H9 (cell line): ENCODE measurements at regions not wholly inside any gene's neighbourhood (a gene's known extent, or its start where the extent isn't known, plus 50 kb on each side); places are given as distances from the start of the nearest gene placed in this dataset.
"Not testable (repeated sequence)": the region's sequence is repeated elsewhere in the genome, so short reads cannot be mapped to it uniquely, and the experiment has no call there.

ENCODE experiments used
- DNase-seq: peaks from one replicate; pipeline ENCODE4 v3.0.0-alpha.2; 2017
- H2AFZ ChIP-seq: one replicate; pipeline ENCODE4 v1.6.1; 2013; ENCODE audit warnings: mild to moderate bottlenecking, low read length, control low read depth, moderate library complexity
- H2AK5ac ChIP-seq: 2 replicates; pipeline ENCODE4 v1.6.1; 2013; ENCODE audit warnings: low read length, control low read depth, mixed read lengths; ENCODE audit not compliant: insufficient read length
- H2BK120ac ChIP-seq: one replicate; pipeline ENCODE4 v1.6.1; 2013; ENCODE audit warnings: low read depth, mild to moderate bottlenecking, low read length, control low read depth, inconsistent platforms; ENCODE audit not compliant: poor library complexity, severe bottlenecking
- H2BK12ac ChIP-seq: 2 replicates; pipeline ENCODE4 v1.6.1; 2013; ENCODE audit warnings: low read length, control low read depth, mixed read lengths, low read depth; ENCODE audit not compliant: insufficient read length
- H2BK15ac ChIP-seq: 2 replicates; pipeline ENCODE4 v1.6.1; 2013; ENCODE audit warnings: low read depth, low read length, control low read depth
- H2BK20ac ChIP-seq: one replicate; pipeline ENCODE4 v1.6.1; 2013; ENCODE audit warnings: low read depth, mild to moderate bottlenecking, low read length, control low read depth, inconsistent platforms; ENCODE audit not compliant: poor library complexity, severe bottlenecking
- H2BK5ac ChIP-seq: 2 replicates; pipeline ENCODE4 v1.6.1; 2013; ENCODE audit warnings: low read length, control low read depth, mixed read lengths; ENCODE audit not compliant: insufficient read length
- H3K14ac ChIP-seq: 2 replicates; pipeline ENCODE4 v1.6.1; 2013; ENCODE audit warnings: low read length, control low read depth; ENCODE audit not compliant: insufficient read depth
- H3K18ac ChIP-seq: 2 replicates; pipeline ENCODE4 v1.6.1; 2013; ENCODE audit warnings: low read depth, mild to moderate bottlenecking, mixed read lengths, low read length, control low read depth; ENCODE audit not compliant: insufficient read length
- H3K23ac ChIP-seq: 2 replicates; pipeline ENCODE4 v1.6.1; 2013; ENCODE audit warnings: low read length, control low read depth, mixed read lengths, low read depth; ENCODE audit not compliant: insufficient read length
- H3K23me2 ChIP-seq: 2 replicates; pipeline ENCODE4 v1.6.1; 2013; ENCODE audit warnings: low read depth, mild to moderate bottlenecking, mixed read lengths, low read length, control low read depth; ENCODE audit not compliant: insufficient read length, poor library complexity, severe bottlenecking
- H3K27ac ChIP-seq: 2 replicates; pipeline ENCODE4 v1.5.1; 2013; ENCODE audit warnings: low read length, control low read depth, mixed read lengths, low read depth; ENCODE audit not compliant: insufficient read length
- H3K27me3 ChIP-seq: 2 replicates; pipeline ENCODE4 v1.6.1; 2013; ENCODE audit warnings: low read length, control low read depth, inconsistent platforms; ENCODE audit not compliant: insufficient read depth
- H3K4ac ChIP-seq: 2 replicates; pipeline ENCODE4 v1.6.1; 2013; ENCODE audit warnings: low read depth, mild to moderate bottlenecking, control low read depth, inconsistent platforms, low read length, moderate library complexity
- H3K4me1 ChIP-seq: 2 replicates; pipeline ENCODE4 v1.6.1; 2013; ENCODE audit warnings: low read length, control low read depth, inconsistent platforms; ENCODE audit not compliant: insufficient read depth
- H3K4me2 ChIP-seq: 2 replicates; pipeline ENCODE4 v1.6.1; 2013; ENCODE audit warnings: low read length, control low read depth, mixed read lengths; ENCODE audit not compliant: insufficient read length, insufficient read depth
- H3K56ac ChIP-seq: 2 replicates; pipeline ENCODE4 v1.6.1; 2013; ENCODE audit warnings: low read depth, mild to moderate bottlenecking, mixed read lengths, low read length, control low read depth; ENCODE audit not compliant: insufficient read length
- H3K79me1 ChIP-seq: 2 replicates; pipeline ENCODE4 v1.6.1; 2013; ENCODE audit warnings: low read depth, mild to moderate bottlenecking, moderate library complexity, low read length, control low read depth, inconsistent platforms; ENCODE audit not compliant: insufficient read depth, poor library complexity, severe bottlenecking
- H3K79me2 ChIP-seq: 2 replicates; pipeline ENCODE4 v1.6.1; 2013; ENCODE audit warnings: low read length, control low read depth, inconsistent platforms; ENCODE audit not compliant: insufficient read depth
- H3K9ac ChIP-seq: 2 replicates; pipeline ENCODE4 v1.6.1; 2013; ENCODE audit warnings: low read length, control low read depth, mixed read lengths; ENCODE audit not compliant: insufficient read length; ENCODE audit errors: extremely low read depth
- H3K9me3 ChIP-seq: one replicate; pipeline ENCODE4 v1.6.1; 2013; ENCODE audit warnings: low read depth, low read length, inconsistent platforms; ENCODE audit not compliant: control insufficient read depth
- H3T11ph ChIP-seq: one replicate; pipeline ENCODE4 v1.6.1; 2013; ENCODE audit warnings: mild to moderate bottlenecking, low read length, control low read depth, inconsistent platforms
- H4K20me1 ChIP-seq: one replicate; pipeline ENCODE4 v1.6.1; 2013; ENCODE audit not compliant: control insufficient read depth, insufficient read length, insufficient read depth
- H4K5ac ChIP-seq: 2 replicates; pipeline ENCODE4 v1.6.1; 2013; ENCODE audit warnings: low read depth, mild to moderate bottlenecking, mixed read lengths, low read length, control low read depth; ENCODE audit not compliant: insufficient read length
- H4K8ac ChIP-seq: replicated peaks from 2 replicates; pipeline ENCODE4 v1.6.1; 2013; ENCODE audit warnings: low read length, control low read depth, mixed read lengths, low read depth; ENCODE audit not compliant: insufficient read length
- H4K91ac ChIP-seq: 2 replicates; pipeline ENCODE4 v1.6.1; 2013; ENCODE audit warnings: low read depth, mild to moderate bottlenecking, moderate library complexity, mixed read lengths, low read length, control low read depth; ENCODE audit not compliant: insufficient read length
- H3K27ac Mint-ChIP-seq, 3 experiments: 2 replicates in 2 of 3; 3 replicates in 1 of 3; pipeline ENCODE4 v1.8.0; 2020 to 2021; ENCODE audit warnings: mixed read lengths in 3 of 3, mild to moderate bottlenecking in 1 of 3, moderate library complexity in 1 of 3
- H3K27me3 Mint-ChIP-seq: 2 replicates; pipeline ENCODE4 v1.8.0; 2021; ENCODE audit warnings: low read depth, mild to moderate bottlenecking, moderate library complexity, mixed read lengths
- H3K36me3 Mint-ChIP-seq, 3 experiments: 2 replicates in 2 of 3; 3 replicates in 1 of 3; pipeline ENCODE4 v1.8.0; 2020 to 2021; ENCODE audit warnings: low read depth in 3 of 3, mixed read lengths in 3 of 3; ENCODE audit not compliant: insufficient read depth in 1 of 3
- H3K4me1 Mint-ChIP-seq, 2 experiments: 2 replicates each; pipeline ENCODE4 v1.8.0; 2020; ENCODE audit warnings: mixed read lengths in 2 of 2
- H3K4me3 Mint-ChIP-seq, 2 experiments: 2 replicates in 1 of 2; 3 replicates in 1 of 2; pipeline ENCODE4 v1.8.0; 2020 to 2021; ENCODE audit warnings: mild to moderate bottlenecking in 2 of 2, mixed read lengths in 2 of 2, moderate library complexity in 1 of 2
- H3K9me3 Mint-ChIP-seq, 2 experiments: 2 replicates in 1 of 2; 3 replicates in 1 of 2; pipeline ENCODE4 v1.8.0; 2020; ENCODE audit warnings: mild to moderate bottlenecking in 2 of 2, mixed read lengths in 2 of 2, moderate library complexity in 1 of 2
- WGBS: extraction: QIAGEN DNeasy Blood & Tissue Kit; methylation state at CpG from one replicate; pipeline ENCODE4 v1.1.7; 2013; ENCODE audit warnings: missing lambda C conversion rate, low lambda C conversion rate, mixed read lengths; ENCODE audit not compliant: insufficient read length; ENCODE audit errors: extremely low coverage; 5-methylcytosine and 5-hydroxymethylcytosine counted together
- TF ChIP-seq, protein P1 (sequence below): fragments of 200-600 bp; sonication (generic); conservative IDR thresholded peaks from 3 replicates; pipeline ENCODE4 v1.8.0; 2021; ENCODE audit warnings: antibody characterized with exemption, mild to moderate bottlenecking

DNA sequence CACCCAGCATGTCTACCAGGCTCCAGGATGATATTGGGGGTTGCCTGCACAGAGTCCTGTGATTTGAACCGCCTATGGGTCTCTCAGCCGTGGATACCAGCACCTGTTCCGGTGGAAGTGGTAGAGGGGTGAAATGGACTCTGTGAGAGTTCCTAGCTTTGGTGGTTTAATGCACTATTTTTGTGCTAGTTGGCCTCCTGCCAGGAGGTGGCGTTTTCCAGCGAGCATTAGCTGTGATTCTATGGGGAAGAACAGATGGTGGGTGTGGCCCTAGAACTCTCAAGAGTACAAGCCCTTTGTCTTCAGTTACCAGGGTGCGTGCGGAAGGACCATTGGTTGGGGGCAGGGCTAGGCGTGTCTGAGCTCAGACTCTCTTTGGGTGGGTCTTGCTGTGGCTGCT is 316.9 kb upstream of the AMOT start:
- no peak overlapping the region for H4K5ac ChIP-seq
- no peaks in the 10 kb centered on the region for H3K23me2 ChIP-seq
- no peaks in the 10 kb centered on the region for H4K20me1 ChIP-seq
- H3K23ac ChIP-seq, result no peak overlapping the region
- H3K27me3 ChIP-seq, result no peaks in the 10 kb centered on the region
- H3K27ac ChIP-seq, result no peak overlapping the region
- no peak overlapping the region for H3K18ac ChIP-seq
- no peak overlapping the region for H3K4me3 Mint-ChIP-seq
- H3K79me1 ChIP-seq, result no peaks in the 10 kb centered on the region
- H3K9me3 Mint-ChIP-seq, result peaks cover 37 to 41% of the 10 kb centered on the region in 2 experiments
- no peak overlapping the region for H3K14ac ChIP-seq
- no peak overlapping the region for H2AFZ ChIP-seq
- peaks cover 4% of the 10 kb centered on the region; the same call in 1 of the 2 replicates for H3K27me3 Mint-ChIP-seq
- no peak overlapping the region for H3K56ac ChIP-seq
- peak; percentile 32 for DNase-seq
- H3K4me2 ChIP-seq, result no peak overlapping the region
- no peak overlapping the region for H2BK120ac ChIP-seq
- no peak overlapping the region for H2BK12ac ChIP-seq
- no peak overlapping the region for H4K8ac ChIP-seq
- no peak overlapping the region for H3K9ac ChIP-seq
- no CpG with 5 or more reads among the region's 8 CpGs for WGBS
- no peak overlapping the region for H2BK15ac ChIP-seq
- H3K27ac Mint-ChIP-seq, result no peak overlapping the region; a peak in 1 of 7 replicates
- no peak overlapping the region for H2BK20ac ChIP-seq
- peaks cover 11 to 28% of the 10 kb centered on the region in 2 experiments for H3K4me1 Mint-ChIP-seq
- no peak overlapping the region for H3K4ac ChIP-seq
- H3K79me2 ChIP-seq, result no peaks in the 10 kb centered on the region
- H3T11ph ChIP-seq, result no peak overlapping the region
- no peak overlapping the region for H2AK5ac ChIP-seq
- no peak overlapping the region for H2BK5ac ChIP-seq
- H3K36me3 Mint-ChIP-seq, result peaks cover 23 to 53% (median 30%) of the 10 kb centered on the region in 3 experiments
- no peaks in the 10 kb centered on the region; the same call in 1 of the 2 replicates for H3K4me1 ChIP-seq
- H3K9me3 ChIP-seq, result peaks cover 12% of the 10 kb centered on the region
- TF ChIP-seq, protein P1, sequence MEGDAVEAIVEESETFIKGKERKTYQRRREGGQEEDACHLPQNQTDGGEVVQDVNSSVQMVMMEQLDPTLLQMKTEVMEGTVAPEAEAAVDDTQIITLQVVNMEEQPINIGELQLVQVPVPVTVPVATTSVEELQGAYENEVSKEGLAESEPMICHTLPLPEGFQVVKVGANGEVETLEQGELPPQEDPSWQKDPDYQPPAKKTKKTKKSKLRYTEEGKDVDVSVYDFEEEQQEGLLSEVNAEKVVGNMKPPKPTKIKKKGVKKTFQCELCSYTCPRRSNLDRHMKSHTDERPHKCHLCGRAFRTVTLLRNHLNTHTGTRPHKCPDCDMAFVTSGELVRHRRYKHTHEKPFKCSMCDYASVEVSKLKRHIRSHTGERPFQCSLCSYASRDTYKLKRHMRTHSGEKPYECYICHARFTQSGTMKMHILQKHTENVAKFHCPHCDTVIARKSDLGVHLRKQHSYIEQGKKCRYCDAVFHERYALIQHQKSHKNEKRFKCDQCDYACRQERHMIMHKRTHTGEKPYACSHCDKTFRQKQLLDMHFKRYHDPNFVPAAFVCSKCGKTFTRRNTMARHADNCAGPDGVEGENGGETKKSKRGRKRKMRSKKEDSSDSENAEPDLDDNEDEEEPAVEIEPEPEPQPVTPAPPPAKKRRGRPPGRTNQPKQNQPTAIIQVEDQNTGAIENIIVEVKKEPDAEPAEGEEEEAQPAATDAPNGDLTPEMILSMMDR, result peak; percentile 28; the same call in 2 of the 3 replicates
- no peak overlapping the region for H4K91ac ChIP-seq

DNA sequence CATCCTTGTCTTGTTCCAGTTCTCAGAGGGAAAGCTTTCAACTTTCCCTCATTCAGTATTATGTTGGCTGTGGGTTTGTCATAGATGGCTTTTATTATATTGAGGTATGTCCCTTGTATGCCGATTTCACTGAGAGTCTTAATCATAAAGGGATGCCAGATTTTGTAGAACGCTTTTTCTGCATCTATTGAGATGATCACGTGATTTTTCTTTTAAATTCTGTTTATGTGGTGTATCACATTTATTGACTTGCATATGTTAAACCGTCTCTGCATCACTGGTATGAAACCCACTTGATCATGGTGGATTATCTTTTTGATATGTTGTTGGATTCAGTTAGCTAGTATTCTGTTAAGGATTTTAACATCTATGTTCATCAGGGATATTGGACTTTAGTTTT is 313.7 kb upstream of the AMOT start:
- not testable (repeated sequence) for H4K91ac ChIP-seq, H4K5ac ChIP-seq, H3K79me2 ChIP-seq, H3K4me3 Mint-ChIP-seq, H2BK120ac ChIP-seq, H3K27ac Mint-ChIP-seq, H3T11ph ChIP-seq, H3K23me2 ChIP-seq, H2BK20ac ChIP-seq, H3K27me3 Mint-ChIP-seq, H2BK12ac ChIP-seq, H4K8ac ChIP-seq, H4K20me1 ChIP-seq, H2BK15ac ChIP-seq, DNase-seq, H3K27ac ChIP-seq, H2AFZ ChIP-seq, H3K23ac ChIP-seq, H3K79me1 ChIP-seq, H3K4me1 ChIP-seq, H3K4me2 ChIP-seq, H3K9ac ChIP-seq, H3K18ac ChIP-seq, H3K4ac ChIP-seq, H3K14ac ChIP-seq, H3K27me3 ChIP-seq, H3K56ac ChIP-seq, H2BK5ac ChIP-seq, H2AK5ac ChIP-seq
- Mint-ChIP-seq H3K4me1 (peaks cover 0 to 16% of the 10 kb centered on the region in 2 experiments; a peak in 2 of 4 replicates), H3K36me3 (peaks cover 21 to 48% (median 27%) of the 10 kb centered on the region in 3 experiments), H3K9me3 (peaks cover 31 to 37% of the 10 kb centered on the region in 2 experiments)
- no CpG with 5 or more reads among the region's 4 CpGs for WGBS
- H3K9me3 ChIP-seq, result peaks cover 12% of the 10 kb centered on the region
